ENCODE measurements at regions not wholly inside any gene's neighbourhood (a gene's known extent, or its start where the extent isn't known, plus 50 kb on each side); places are given as distances from the start of the nearest gene placed in this dataset.

DNA sequence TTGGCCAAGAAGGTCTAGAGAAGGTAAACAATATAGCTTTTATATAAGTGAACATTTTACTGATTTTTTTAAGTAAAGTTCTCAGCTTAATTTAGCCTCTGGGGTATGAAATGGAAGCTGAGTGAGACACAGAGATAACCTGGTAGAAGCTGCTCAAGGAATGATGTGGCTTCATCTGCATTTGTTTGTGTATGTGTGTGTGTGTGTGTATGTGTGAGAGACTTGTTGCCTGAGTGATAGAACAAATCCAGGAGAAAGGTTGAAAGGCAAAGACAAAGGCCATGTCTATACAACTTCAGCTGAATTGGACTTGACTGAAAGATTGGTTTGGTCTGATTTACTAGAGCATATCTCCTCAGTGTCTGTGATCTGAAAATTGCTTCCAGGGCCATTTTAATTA lies 63.6 kb downstream of the PCDH7 start:
- DNase-seq = no peak

DNA sequence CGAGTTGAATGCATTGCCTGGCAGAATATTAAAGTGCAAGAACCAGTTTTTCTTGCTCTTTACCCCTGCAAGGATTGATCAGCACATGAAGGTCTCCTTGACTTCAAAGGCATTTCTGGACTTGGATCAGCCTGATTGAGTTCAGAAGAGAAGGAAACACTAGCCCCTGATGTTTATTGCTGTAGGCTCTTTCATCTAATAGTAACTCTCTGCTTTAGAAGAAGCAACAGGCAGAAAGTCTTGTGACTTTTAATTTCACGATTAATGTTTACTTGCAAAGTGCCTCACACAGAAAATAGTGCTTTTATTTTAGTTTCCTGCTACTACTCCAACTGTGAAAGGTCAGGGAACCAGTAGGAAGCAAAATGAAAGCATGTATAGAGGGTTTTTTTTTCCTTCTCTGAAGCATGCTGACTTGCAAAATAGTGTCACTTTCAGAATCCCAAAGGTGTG lies 69.1 kb downstream of the PCDH7 start:
- DNase-seq = no peak

DNA sequence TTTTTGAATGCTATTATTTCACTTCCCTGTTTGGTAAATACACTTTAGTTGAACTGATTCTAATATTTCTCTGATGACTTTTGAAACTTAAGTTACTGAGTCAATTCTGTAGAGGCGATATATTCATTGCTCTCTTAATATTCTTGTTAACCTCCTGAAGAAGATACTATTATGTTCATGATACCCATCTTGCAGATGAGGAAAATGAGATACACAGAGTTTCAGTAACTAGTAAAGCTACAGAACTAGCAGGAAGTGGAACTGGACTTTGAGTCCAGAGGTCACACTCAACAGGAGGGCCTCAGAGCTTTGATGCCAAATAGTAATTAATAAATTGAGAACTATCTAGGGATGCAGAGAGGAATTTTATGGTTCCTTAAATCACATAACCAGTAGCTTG lies 70.0 kb downstream of the PCDH7 start:
- DNase-seq = no peak

DNA sequence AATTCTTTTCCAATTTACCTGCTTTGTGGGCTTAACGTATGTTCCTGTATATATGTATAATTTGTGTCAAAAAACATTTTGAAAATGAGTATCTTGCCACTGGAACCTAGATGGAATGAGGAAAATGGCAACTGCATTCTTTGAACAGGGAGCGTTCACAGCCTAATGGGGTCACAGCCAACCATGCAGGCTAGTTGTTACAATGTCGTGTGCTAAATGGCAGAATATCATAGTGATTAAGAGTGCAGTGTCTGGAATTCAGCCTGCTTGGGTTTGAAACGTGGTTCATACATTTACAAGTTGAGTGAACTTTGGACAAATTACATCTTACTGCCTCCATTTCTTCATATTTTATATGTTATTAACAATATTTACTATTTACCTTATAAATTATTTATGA lies 70.8 kb downstream of the PCDH7 start:
- no peak for DNase-seq

DNA sequence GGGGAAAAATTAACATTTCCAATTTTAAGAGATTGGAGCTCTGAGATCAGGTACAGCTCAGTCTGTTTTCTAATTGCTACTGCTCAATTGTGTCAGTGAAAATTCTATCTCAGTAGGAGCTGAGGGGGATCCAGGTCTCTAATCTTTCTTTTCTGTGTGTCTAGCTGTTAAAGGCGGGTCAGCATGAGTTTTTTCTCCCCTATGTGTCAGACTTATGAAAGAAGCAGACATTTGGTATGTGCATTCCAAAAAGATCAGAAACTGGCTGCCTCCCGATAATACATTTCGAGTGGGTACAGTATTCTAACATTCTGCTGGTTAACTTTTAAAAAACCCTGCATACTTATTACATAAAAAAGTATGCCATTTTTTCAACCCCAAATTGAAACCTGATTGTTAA lies 72.4 kb downstream of the PCDH7 start:
- DNase-seq = no peak

DNA sequence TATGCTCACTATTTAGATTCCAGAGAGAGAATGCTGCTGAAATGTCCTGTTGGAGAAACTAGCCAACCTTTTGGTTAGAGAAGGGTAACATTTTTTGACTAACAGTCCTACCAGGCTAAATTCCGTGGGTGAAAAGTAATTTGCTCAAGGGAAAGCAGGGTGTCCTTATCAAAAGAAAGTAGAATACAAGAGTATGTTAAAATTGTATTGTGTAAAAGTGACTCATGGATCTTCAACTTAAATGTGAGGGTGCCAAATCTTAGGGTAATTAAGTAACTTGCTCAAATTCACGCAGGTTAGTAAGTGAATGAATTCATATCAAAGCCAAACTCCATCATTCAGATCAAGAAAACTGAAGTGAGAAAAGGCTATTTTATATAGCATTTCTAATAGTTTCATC lies 81.7 kb downstream of the PCDH7 start:
- no peak for DNase-seq

DNA sequence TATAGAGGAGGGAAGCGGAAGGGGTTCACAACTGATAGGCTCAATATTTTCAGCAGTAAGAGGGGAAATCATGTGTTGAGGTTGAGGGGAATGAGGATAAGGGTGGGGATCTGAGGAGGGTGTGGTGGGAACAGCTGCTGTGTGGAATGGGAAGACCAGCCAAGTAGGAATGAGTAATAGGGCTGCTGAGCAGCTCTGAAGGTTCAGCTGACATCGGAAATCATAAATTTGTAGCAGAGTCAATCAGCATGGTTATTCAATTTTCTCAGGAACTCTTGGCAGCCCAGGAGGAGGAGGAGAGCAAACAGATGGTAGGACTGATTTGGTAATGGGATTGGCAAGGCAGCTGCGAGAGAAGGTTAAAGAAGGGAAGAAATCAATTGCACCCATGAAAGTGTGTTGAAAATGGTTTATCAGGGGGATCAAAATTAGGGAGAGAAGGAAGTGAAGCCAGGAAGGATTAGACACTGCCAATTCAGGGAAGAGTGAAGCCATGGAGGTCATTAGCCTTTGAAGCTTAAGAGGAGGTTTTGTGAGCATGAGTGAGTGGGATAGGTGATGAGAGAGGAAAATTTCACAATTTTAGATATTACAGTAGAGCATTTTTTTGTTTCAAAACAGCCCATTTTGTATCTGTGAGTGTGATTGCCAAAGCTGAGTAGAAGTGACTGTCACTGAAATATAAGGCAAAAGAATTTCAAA lies 82.6 kb downstream of the PCDH7 start:
- DNase-seq = no peak

DNA sequence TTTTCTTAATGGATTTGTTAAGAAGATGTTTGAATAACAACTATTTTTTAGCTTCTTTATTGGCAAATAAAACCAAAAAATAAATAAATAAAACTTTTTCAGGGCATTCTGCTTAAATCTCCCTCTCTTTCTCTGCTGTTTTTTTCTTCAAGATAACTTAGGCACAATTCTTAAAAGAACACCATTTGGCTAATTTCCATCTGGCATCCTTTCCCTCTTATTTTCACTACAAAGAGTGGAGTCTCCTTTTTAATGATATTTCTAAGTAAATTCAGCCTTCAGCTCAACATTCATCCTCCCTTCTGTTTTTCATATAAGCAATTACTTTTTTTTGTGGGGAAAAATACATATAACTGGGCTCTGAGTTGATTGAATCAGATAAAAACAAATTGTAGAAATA lies 88.1 kb downstream of the PCDH7 start:
- no peak for DNase-seq

DNA sequence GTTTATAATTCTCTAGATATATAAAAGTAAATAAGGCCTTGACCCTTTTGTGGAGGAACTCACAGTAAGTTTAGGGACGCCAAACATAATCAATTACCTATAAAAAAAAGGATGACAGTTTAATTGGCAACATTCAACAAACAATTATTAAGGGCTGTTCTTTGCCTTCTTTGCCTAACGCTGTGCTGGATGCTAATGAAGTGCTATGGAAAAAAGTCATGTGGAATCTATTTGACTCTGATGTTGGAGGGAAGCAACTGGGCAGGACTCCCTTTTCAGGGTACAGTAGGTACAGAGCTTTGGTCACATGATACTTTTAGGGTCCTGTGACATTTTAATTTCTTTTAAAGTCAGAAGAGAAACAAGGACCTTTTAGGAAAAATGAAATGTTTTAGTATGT lies 91.1 kb downstream of the PCDH7 start:
- DNase-seq = no peak

DNA sequence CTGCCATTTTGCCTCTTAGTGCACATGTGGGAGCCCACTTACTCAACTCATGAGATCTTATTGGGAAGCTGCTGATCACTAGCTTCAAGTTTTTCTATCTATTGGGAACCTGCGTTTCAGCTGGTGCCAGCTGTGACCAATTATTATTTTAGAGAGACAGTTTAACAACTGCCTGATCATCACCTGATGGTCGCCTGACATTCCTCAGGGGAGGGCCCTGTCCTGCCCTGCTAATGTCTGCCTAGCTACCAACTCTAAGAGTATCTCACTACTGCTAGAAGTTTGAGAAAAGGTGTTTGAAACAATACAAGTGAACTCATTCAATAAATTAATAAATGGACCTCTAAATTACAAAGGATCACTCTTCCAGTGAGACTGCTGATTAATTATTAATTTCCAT lies 95.5 kb downstream of the PCDH7 start:
- DNase-seq = no peak

DNA sequence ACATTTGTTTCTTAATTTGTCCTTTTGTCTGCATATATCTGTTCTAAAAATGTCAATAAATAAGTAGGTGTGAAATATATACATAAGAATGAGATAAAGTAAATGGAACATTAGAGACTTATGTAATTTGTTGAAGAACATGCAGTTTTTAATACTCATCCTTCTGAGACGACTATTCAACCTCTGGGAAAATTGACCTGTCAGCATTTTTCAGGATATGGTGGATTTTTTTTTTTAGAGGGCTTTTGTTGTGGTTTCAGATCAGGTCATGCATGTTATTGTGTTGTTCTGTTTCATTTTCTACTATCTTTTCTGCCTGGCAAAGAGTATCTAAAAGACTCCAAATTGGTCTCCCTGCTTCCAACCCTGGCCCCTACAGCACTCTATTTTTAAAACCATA lies 97.3 kb downstream of the PCDH7 start:
- no peak for DNase-seq

DNA sequence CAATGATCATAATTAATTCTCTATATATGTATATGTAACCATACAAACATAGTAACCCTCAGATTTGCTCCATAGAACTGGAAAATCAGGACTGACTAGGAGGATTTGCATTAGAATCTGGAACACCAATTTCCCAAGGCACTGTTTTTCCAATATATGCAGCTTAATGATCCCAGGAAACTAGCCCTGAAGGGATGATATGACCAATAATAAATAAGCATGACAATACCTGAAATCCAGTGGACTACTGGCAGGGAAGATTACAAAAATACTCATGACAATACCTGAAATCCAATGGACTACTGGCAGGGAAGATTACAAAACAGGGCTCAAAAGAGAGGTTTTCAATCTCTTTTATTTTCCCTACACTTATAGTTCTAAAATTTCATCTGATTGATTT lies 98.4 kb downstream of the PCDH7 start:
- DNase-seq = no peak

DNA sequence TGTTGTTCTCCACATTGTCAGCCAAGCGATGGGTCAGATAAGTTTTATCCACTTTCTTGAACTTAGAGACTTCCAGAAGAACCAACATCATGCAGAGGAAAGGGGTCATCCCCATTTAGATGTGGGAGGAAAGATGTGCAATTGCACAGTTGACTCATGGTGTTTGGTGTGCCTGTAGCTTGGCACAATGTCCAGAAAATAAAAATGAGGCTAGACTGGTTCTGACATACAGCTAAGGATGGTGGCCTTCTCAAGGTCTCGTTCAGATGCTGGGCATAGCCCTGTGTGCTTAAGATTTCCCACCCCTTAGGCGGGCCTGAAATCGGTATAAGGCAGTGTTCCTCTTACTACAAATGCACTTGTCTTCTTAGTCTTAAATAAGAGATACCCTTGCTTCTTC lies 101.1 kb downstream of the PCDH7 start:
- DNase-seq = no peak

DNA sequence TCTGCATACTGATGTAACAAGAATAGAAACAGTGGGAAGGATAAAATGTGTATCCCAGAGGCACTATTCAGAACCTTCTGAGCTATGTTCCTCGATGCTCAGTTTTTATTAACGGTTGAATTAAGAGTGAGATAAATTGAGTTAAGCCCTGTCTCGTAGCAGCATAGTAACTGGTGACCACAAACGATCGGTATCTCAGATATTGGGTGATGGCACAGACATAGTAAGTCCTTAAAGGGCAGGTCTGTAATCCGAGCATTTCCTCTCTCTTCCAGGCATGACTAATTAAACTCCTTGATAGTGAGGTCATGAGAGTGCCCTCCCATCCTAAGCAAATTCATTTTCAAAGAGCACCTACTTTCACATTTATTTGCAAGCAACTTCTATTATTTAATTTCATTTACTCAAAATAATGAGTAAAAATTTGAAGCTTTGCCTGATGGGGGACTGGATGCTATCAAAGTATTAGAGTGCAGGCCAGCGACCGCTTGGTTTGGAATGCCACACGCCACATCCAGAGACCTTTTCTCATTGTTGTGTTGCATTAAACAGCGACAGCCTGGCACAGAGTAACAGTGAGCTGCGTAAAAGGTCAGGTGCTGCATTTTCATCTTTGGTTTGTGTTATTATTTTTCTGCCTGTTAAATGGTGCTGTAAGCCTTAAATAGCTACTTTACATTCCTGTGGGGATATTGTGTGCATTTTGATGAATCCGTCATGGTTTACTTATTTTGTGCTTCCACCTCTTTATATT lies 101.9 kb downstream of the PCDH7 start:
- DNase-seq = no peak

DNA sequence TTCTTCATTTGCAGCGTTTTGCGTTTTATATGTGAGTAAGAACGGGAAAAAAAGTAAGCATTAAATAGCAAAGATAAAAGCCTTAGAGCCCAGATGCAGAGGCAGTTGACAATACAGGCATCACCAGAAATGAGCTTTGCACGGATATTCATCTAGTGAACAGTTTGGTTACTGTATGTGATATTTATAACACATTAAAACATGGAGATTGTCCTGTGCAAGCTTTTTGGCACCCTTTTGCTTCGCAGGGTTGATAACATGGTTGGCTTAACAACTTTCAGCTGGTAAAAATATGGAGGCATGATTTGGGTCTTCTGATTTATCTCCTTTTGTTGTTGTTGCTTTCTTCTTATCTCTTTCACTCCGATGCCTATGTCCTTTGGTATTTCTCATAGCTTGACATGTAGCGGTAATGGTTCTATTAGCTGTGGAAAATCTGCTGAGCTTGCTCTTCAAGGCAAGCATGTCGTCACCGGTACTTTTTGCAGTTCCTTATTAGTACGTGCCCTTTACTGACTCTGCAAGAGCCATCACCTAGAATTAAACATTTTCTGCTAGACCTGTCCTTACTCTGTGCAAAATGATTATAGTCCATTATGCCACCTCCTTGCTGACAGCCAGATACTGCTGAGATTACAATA lies 102.9 kb downstream of the PCDH7 start:
- DNase-seq = no peak

DNA sequence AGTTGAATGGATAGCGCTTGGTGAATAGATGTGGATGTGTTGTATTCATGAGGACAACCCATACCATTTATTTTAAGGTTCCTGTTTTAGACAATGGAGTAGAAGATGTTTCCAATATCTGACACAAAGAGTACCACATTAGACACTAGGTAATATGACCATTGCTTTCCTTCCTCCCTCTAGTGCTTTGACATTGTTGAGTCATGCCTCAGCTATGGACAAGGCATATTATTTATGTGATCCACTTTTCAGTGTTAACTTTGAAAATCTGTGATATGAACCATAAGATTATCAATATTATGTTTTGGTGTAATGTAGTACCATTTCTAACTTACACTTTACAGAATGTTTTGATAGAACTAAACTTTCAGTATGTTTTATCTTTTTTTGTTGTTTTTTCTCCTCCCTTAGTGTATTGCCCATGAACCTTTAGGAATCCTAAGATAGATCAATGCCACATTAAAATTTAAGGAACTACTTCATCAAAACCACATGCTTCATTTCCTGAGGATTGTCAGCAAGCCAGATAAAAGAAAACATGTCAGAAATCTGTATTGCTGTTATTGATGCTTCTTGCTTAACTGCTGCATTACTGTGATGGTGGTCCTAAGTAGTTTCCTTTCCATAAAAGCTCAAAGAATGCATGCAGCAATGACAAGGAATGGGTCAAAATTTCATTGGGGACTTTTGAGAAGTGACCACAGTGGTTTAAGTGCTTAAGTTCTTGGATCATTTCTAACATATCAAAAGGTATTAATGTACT lies 105.0 kb downstream of the PCDH7 start:
- DNase-seq = no peak

DNA sequence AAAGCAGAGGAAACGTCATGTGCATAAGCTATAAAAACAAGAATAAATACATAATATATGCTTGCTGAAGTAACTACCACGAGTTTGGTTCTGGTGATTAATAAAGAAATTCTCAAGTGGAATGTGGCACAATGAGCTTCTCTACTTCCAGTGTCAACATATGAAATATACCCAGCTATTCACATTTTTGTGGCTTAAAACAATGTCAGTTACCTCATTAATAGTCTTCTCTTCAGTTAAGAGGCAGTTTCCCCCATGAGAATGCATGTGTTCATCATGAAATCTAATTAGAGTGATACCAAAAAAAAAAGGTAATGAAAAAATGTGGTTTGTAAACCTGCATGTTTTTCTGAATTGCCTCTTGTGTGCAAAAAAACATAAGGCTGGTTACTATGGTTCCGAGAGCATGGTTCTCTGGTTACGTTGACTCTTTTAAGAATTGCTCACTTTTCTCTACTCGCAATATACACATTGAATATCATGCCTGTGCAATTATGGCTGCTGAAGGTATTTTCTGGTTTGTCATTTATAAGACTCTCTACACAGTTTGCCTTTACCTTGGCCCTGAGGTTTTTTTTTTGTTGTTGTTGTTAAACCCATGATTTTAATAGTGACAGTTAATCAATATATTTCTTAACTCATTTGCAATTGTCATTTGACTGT lies 108.2 kb downstream of the PCDH7 start:
- no peak for DNase-seq

DNA sequence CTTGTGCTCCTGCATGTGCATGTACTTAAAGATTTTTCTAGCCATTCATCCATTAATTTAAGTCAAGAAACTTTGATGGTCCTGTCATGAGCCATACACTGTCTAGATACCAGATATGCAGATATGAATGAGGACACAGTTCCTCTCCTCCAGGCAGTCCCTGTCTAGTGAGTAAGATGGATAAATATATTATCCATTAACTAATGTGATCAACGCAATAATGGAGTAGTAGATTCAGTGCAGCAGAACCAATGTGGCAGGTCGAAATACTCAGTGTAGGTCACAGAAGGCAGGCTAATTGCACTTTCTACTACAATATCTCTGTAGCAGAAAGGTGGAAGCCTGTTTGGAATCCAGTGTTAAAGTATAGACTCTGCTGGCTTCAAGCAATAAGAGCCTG lies 112.5 kb downstream of the PCDH7 start:
- no peak for DNase-seq

DNA sequence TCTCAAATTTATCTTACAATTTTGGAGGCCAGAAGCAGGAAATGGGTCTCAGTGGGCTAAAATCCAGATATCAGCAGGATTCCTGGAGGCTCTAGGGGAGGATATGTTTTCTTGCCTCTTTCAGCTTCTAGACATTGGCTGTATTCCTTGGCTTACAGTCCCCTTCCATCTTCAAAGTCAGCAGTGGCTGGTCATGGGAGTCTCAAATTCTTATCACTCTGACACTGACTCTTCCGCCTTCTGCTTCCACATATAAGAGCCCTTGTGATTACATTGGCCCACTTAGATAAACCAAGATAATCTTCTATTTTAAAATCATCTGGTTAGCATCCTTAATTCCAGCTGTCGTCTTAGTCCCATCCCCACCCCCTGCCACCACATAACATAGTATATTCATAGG lies 113.0 kb downstream of the PCDH7 start:
- DNase-seq = no peak

DNA sequence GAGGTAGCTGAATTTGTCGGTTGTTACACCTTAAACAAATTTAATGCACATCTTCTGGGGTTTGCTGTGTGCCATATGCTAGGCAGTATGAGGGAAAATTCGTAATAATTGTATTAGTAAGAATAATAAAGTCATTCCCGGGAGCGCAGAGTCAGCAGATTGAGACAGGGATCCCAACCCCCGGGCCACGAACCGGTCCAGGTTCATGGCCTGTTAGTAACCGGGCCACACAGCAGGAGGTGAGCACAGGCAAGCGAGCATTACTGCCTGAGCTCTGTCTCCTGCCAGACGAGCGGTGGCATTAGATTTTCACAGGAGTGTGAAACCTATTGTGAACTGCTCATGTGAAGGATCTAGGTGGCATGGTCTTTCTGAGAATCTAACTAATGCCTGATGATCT lies 114.9 kb downstream of the PCDH7 start:
- no peak for DNase-seq

DNA sequence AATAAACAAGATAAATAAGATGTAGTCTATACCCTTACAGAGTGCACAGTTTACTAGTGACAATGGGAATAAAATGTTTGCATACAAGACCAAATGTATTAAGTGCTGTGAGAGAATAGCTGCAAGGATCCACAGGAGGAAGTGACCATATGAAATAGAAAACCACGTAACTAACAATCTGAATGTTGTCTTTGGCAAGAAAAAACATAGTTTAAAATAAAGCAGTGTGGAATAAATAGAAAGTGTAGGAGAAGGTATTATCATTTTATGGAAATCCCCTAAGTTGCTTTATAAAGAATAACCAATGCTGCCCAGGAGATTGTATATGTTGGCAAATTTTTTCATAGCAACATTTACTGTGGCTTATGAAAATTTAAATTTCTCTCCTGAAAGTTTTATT lies 116.1 kb downstream of the PCDH7 start:
- no peak for DNase-seq

DNA sequence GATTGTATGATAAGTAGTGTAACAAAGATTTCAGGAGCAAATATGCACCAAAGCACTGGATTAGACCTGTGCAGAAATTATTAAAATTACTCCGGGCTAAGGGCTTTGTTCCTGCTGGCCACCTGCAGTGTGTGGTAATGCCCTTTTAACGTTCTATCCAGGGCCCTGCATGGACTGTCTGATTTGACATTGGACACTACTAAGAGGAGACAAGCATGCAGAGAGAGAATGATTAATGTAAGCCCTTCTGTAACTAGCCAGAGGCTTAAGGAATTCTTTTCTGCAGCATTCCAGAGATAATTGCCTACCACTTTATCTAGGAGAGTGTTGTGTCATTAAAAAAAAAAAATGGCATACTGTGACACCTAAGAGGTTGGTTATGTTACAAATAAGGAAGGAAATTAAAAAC lies 117.0 kb downstream of the PCDH7 start:
- no peak for DNase-seq

DNA sequence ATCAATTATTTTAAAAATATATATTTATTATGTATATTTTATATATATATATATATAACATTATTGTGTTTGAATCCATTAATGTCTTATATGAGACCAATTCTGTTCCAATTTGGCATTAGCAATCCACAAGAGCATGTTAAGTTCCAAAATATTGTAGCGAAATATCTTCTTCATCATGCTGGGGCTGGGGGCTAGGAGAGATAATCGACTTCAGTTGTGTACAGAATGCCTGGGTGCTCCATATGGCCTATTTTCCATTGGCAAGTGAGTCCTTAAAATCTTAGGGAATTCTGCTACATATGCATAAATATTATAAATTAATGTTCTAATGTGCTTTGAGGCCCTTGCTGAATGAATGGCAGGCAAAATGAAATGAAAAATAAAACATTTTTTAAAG lies 117.7 kb downstream of the PCDH7 start:
- no peak for DNase-seq

Measured in activated CD4-positive, alpha-beta T cell treated with anti-CD3 and anti-CD28 coated beads, Interleukin-2, Interleukin-6, amounts not matched to agents 100 ng/mL and 50 ng/mL, durations not matched to agents 16 hours and 8 hours (primary cell).